ENCODE measurements at regions not wholly inside any gene's neighbourhood (a gene's known extent, or its start where the extent isn't known, plus 50 kb on each side); places are given as distances from the start of the nearest gene placed in this dataset.

GRCh38 chr12:89156340-89156739 is 196.0 kb downstream of the DUSP6 start:
- TF ChIP-seq CTCF (IDR thresholded peaks at IDR 0.05): no peak
- TF ChIP-seq EP300 (IDR thresholded peaks at IDR 0.05): no peak

Data from gastroesophageal sphincter (tissue), 3 donors.